ENCODE measurements at regions not wholly inside any gene's neighbourhood (a gene's known extent, or its start where the extent isn't known, plus 50 kb on each side); places are given as distances from the start of the nearest gene placed in this dataset.

DNA sequence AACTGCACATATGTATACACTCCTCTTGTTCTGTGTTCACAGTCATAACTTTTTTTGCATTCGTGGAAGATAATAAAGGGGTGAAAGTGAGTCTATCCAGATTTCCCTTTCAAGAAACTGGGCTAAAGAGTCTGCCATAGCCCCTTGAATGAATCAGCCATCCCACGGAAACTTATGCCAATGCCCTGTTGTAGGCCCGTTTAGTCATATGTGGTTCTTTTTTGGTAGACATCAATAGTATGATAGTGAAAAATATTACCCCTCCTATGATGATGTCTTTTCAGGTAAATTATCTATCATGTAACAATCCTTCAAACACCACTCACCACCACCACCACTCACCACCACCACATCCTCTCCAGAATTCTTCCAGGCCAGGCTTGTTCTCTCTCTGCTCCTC, 99.9 kb upstream of the MYLIP start:
- no peaks in the 10 kb centered on the region for H3K27me3 Mint-ChIP-seq (ENCODE audit: insufficient read depth, unreplicated experiment)
- no TSS peak for BruUV-seq (replicated peaks)
- H3K4me3 Mint-ChIP-seq (ENCODE audit: unreplicated experiment), result no peak overlapping the region
- ChIA-PET POLR2A (no interaction called here), CTCF (no interaction called here)
- Histone ChIP-seq H3K27me3 (replicated peaks; ENCODE audit: control insufficient read depth, insufficient read depth, low read length) (no peaks in the 10 kb centered on the region), H3K9me3 (no peaks in the 10 kb centered on the region), H3K4me1 (no peaks in the 10 kb centered on the region), H3K36me3 (ENCODE audit: control insufficient read depth, insufficient read depth, low read length) (no peaks in the 10 kb centered on the region), H3K4me3 (ENCODE audit: low read depth, low read length) (no peak overlapping the region)
- no peak for DNase-seq
- no peaks in the 10 kb centered on the region for H3K9me3 Mint-ChIP-seq (ENCODE audit: unreplicated experiment)
- H3K4me1 Mint-ChIP-seq (ENCODE audit: low read depth, unreplicated experiment), result no peaks in the 10 kb centered on the region
- no peak overlapping the region for H3K27ac Mint-ChIP-seq (ENCODE audit: unreplicated experiment)
- TF ChIP-seq, protein P1, sequence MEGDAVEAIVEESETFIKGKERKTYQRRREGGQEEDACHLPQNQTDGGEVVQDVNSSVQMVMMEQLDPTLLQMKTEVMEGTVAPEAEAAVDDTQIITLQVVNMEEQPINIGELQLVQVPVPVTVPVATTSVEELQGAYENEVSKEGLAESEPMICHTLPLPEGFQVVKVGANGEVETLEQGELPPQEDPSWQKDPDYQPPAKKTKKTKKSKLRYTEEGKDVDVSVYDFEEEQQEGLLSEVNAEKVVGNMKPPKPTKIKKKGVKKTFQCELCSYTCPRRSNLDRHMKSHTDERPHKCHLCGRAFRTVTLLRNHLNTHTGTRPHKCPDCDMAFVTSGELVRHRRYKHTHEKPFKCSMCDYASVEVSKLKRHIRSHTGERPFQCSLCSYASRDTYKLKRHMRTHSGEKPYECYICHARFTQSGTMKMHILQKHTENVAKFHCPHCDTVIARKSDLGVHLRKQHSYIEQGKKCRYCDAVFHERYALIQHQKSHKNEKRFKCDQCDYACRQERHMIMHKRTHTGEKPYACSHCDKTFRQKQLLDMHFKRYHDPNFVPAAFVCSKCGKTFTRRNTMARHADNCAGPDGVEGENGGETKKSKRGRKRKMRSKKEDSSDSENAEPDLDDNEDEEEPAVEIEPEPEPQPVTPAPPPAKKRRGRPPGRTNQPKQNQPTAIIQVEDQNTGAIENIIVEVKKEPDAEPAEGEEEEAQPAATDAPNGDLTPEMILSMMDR (IDR thresholded peaks at IDR 0.05; ENCODE audit: insufficient read depth in 1 of 2, low read depth in 1 of 2, low read length in 1 of 2, severe bottlenecking in 1 of 2, unreplicated experiment in 1 of 2), result no peak
- H3K36me3 Mint-ChIP-seq (ENCODE audit: insufficient read depth, unreplicated experiment), result no peaks in the 10 kb centered on the region
- intact Hi-C loops (cut with micrococcal nuclease; ENCODE audit: unreplicated experiment), result no loop called here

- CTCF ChIA-PET, result interaction anchor here (0.7 kb wide), 1 partner anchor 163 kb away, joined by 4 read pairs; no protein-coding TSS in a partner anchor
- no peaks in the 10 kb centered on the region; the same call in 1 of the 2 replicates for H3K4me1 ChIP-seq
- no peaks in the 10 kb centered on the region for H3K9me3 Mint-ChIP-seq (ENCODE audit: unreplicated experiment)
- H3K4me3 Mint-ChIP-seq (ENCODE audit: unreplicated experiment), result no peak overlapping the region
- POLR2A ChIA-PET, result no interaction called here
- no TSS peak for BruUV-seq (replicated peaks)
- H3K4me3 ChIP-seq (ENCODE audit: low read depth, low read length), result no peak overlapping the region
- no peaks in the 10 kb centered on the region for H3K36me3 Mint-ChIP-seq (ENCODE audit: insufficient read depth, unreplicated experiment)
- H3K27me3 ChIP-seq (replicated peaks; ENCODE audit: control insufficient read depth, insufficient read depth, low read length), result no peaks in the 10 kb centered on the region
- H3K4me1 Mint-ChIP-seq (ENCODE audit: low read depth, unreplicated experiment), result no peaks in the 10 kb centered on the region
- H3K27ac Mint-ChIP-seq (ENCODE audit: unreplicated experiment), result no peak overlapping the region
- H3K36me3 ChIP-seq (ENCODE audit: control insufficient read depth, insufficient read depth, low read length), result no peaks in the 10 kb centered on the region
- TF ChIP-seq, protein P1 (IDR thresholded peaks at IDR 0.05; ENCODE audit: insufficient read depth in 1 of 2, low read depth in 1 of 2, low read length in 1 of 2, severe bottlenecking in 1 of 2, unreplicated experiment in 1 of 2), result no peak
- H3K27me3 Mint-ChIP-seq (ENCODE audit: insufficient read depth, unreplicated experiment), result no peaks in the 10 kb centered on the region
- H3K9me3 ChIP-seq, result no peaks in the 10 kb centered on the region
- no peak for DNase-seq
- intact Hi-C loops (cut with micrococcal nuclease; ENCODE audit: unreplicated experiment), result no loop called here
These were observed 108.6 kb upstream of the MYLIP start for GRCh38 chr6:16020259-16020658.

- POLR2A ChIA-PET, result no interaction called here
These were observed 109.4 kb upstream of the MYLIP start for GRCh38 chr6:16019462-16019861.

More at GRCh38 chr6:16019462-16019861, 109.4 kb upstream of the MYLIP start:
- H3K4me1 ChIP-seq, result no peaks in the 10 kb centered on the region; the same call in 1 of the 2 replicates
- H3K4me3 ChIP-seq (ENCODE audit: low read depth, low read length), result no peak overlapping the region
- intact Hi-C loops (cut with micrococcal nuclease; ENCODE audit: unreplicated experiment), result no loop called here
- no peaks in the 10 kb centered on the region for H3K27me3 ChIP-seq (replicated peaks; ENCODE audit: control insufficient read depth, insufficient read depth, low read length)
- no peak overlapping the region for H3K27ac Mint-ChIP-seq (ENCODE audit: unreplicated experiment)
- TF ChIP-seq, protein P1 (IDR thresholded peaks at IDR 0.05; ENCODE audit: insufficient read depth in 1 of 2, low read depth in 1 of 2, low read length in 1 of 2, severe bottlenecking in 1 of 2, unreplicated experiment in 1 of 2), result no peak
- no TSS peak for BruUV-seq (replicated peaks)
- no peaks in the 10 kb centered on the region for H3K9me3 Mint-ChIP-seq (ENCODE audit: unreplicated experiment)
- DNase-seq, result no peak
- H3K36me3 ChIP-seq (ENCODE audit: control insufficient read depth, insufficient read depth, low read length), result no peaks in the 10 kb centered on the region
- no peaks in the 10 kb centered on the region for H3K36me3 Mint-ChIP-seq (ENCODE audit: insufficient read depth, unreplicated experiment)
- H3K4me1 Mint-ChIP-seq (ENCODE audit: low read depth, unreplicated experiment), result no peaks in the 10 kb centered on the region
- no peaks in the 10 kb centered on the region for H3K9me3 ChIP-seq
- H3K27me3 Mint-ChIP-seq (ENCODE audit: insufficient read depth, unreplicated experiment), result no peaks in the 10 kb centered on the region
- CTCF ChIA-PET, result no interaction called here
- H3K4me3 Mint-ChIP-seq (ENCODE audit: unreplicated experiment), result no peak overlapping the region
